Activated naive CD4-positive, alpha-beta T cell treated with anti-CD3 and anti-CD28 coated beads, Interleukin-2, amount 10 ng/mL, durations not matched to agents 7 days and 5 days (primary cell): ENCODE measurements at regions not wholly inside any gene's neighbourhood (a gene's known extent, or its start where the extent isn't known, plus 50 kb on each side); places are given as distances from the start of the nearest gene placed in this dataset.

Experiments used
- CTCF ChIA-PET: fragments of 350-600 bp; sonication (Branson Sonifier 250); formaldehyde crosslinking; loops from one replicate; lab custom pipeline; 2021; ENCODE audit warnings: antibody characterized with exemption; lab: Charles Lee
- DNase-seq: peaks from one replicate; pipeline ENCODE4 v3.0.0-alpha.2; 2020
- H3K27ac Mint-ChIP-seq: one replicate; pipeline ENCODE4 v1.8.0; 2021; ENCODE audit warnings: mild to moderate bottlenecking, moderate library complexity, mixed read lengths
- H3K27me3 Mint-ChIP-seq: one replicate; pipeline ENCODE4 v1.8.0; 2021; ENCODE audit warnings: mild to moderate bottlenecking, mixed read lengths
- H3K36me3 Mint-ChIP-seq: one replicate; pipeline ENCODE4 v1.8.0; 2021; ENCODE audit warnings: mixed read lengths
- H3K4me1 Mint-ChIP-seq: one replicate; pipeline ENCODE4 v1.8.0; 2021; ENCODE audit warnings: mixed read lengths
- H3K4me3 Mint-ChIP-seq: one replicate; pipeline ENCODE4 v1.8.0; 2021; ENCODE audit warnings: mild to moderate bottlenecking, moderate library complexity, mixed read lengths
- H3K9me3 Mint-ChIP-seq: one replicate; pipeline ENCODE4 v1.8.0; 2021; ENCODE audit warnings: mixed read lengths

GRCh38 chr13:58806401-58806800 lies 1174.9 kb downstream of the PCDH17 start:
- CTCF ChIA-PET = no interaction called here
- H3K27ac Mint-ChIP-seq = no peak overlapping the region

DNA sequence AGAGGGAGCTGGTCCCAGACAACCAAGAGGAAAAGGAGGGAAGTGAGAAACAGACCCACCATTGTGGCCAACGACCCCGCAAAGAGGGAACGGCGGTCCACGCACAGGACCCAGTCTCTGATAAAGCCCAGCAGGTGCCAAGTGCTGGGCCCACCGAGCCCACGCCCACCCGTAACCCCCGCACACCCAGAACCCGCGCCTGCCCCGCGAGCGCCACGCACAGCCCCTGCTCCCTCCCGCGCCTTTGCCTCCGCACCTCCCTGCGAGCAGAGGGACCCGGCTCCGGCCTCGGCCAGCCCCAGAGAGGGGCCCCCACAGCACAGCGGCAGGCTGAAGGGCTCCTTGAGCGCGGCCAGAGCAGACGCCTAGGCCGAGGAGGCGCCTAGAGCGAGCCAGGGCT lies 1192.2 kb downstream of the PCDH17 start:
- H3K27ac Mint-ChIP-seq = no peak overlapping the region
- CTCF ChIA-PET = no interaction called here
- no peak for DNase-seq
- no peaks in the 10 kb centered on the region for H3K4me1 Mint-ChIP-seq
- H3K4me3 Mint-ChIP-seq = no peak overlapping the region
- H3K9me3 Mint-ChIP-seq = peaks cover 8% of the 10 kb centered on the region
- no peaks in the 10 kb centered on the region for H3K36me3 Mint-ChIP-seq
- no peaks in the 10 kb centered on the region for H3K27me3 Mint-ChIP-seq

More at GRCh38 chr13:58806401-58806800, 1174.9 kb downstream of the PCDH17 start:
- Mint-ChIP-seq H3K9me3 (peaks cover 1% of the 10 kb centered on the region), H3K4me3 (no peak overlapping the region), H3K27me3 (no peaks in the 10 kb centered on the region), H3K36me3 (no peaks in the 10 kb centered on the region), H3K4me1 (no peaks in the 10 kb centered on the region)
- no peak for DNase-seq

DNA sequence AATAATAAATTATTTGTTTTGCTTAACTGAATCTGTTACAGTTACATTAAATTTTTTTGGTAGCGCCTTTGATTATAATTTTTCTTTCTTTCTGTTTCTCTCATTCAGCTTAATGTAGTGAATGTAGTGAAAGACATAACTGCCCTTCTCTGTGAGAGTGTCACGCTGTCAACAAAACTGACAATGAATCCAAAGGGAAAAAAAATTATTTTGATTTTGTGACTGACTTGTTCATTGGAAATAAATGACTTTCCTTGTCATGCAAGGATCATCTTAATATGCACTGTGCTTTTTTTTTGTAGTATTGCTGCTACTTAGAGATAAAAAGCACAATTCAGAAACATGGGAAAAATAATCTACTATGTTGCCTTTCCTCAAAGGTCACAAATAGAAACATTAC lies 1196.4 kb downstream of the PCDH17 start:
- CTCF ChIA-PET = no interaction called here
- no peak overlapping the region for H3K27ac Mint-ChIP-seq
- DNase-seq = no peak

DNA sequence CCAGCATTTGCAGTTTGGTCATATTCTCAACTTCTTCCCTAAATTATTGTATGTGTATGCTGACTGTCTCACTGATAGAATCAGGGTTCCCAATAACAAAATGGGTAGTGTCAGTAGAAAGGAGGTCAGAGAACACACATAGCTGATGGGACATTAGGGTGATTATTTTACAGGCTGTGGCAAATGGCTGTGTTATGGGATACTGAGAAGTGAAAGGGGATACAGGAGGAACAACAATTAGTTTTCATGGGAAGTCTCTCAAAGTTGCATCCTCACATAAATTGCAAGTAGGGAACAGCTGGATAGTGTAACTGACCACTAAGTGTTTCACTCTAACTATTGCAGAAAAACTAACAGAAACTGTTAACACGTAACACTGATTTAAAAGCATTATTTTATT lies 1199.3 kb downstream of the PCDH17 start:
- Mint-ChIP-seq H3K9me3 (peaks cover 3% of the 10 kb centered on the region), H3K27ac (no peak overlapping the region), H3K4me1 (no peaks in the 10 kb centered on the region), H3K27me3 (no peaks in the 10 kb centered on the region), H3K36me3 (no peaks in the 10 kb centered on the region), H3K4me3 (no peak overlapping the region)
- no peak for DNase-seq
- CTCF ChIA-PET = no interaction called here

More for the DNA sequence above, 1196.4 kb downstream of the PCDH17 start:
- H3K9me3 Mint-ChIP-seq = peaks cover 7% of the 10 kb centered on the region
- H3K4me1 Mint-ChIP-seq = no peaks in the 10 kb centered on the region
- no peak overlapping the region for H3K4me3 Mint-ChIP-seq
- H3K27me3 Mint-ChIP-seq = no peaks in the 10 kb centered on the region
- no peaks in the 10 kb centered on the region for H3K36me3 Mint-ChIP-seq

DNA sequence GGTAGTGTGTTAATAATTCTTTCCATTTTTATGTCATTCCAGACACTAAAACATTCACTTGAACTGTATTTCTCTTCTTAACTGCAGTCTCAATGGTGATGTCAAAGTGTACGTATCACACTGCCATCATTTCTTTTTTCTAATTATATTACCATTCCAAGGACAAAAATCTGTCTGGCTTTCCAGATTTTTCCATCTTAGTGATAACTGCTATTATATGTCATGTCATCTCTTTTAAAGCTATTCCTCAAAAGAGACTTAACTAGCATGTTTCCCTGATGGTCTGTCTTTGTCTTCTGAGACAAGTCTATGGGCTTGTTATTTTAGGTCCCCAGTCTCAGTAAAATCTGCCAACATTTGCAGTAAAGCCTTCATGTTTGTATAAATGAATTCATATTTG lies 1207.1 kb downstream of the PCDH17 start:
- DNase-seq = no peak
- CTCF ChIA-PET = no interaction called here
- Mint-ChIP-seq H3K27ac (no peak overlapping the region), H3K4me3 (no peak overlapping the region), H3K9me3 (peaks cover 2% of the 10 kb centered on the region), H3K4me1 (no peaks in the 10 kb centered on the region), H3K27me3 (no peaks in the 10 kb centered on the region), H3K36me3 (no peaks in the 10 kb centered on the region)

DNA sequence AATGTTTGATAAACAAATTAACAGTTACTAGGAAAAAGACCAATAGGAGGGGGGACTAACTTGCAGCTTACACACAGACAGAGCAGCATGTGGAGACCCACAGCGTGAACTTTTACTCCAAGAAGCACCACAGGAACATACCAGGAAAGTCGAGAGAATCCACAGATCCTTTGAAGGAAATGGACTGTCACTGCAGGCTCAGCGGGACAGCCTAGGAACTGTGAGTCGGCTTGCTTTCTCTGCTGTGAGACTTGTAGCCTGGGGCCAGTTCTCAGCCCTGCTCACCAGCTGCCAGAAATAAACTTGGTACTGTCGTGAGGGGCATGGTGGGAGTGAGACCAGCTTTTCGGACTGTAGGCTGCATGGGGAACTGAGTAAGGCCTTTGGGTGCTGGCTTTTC lies 1211.5 kb downstream of the PCDH17 start:
- peaks cover 13% of the 10 kb centered on the region for H3K9me3 Mint-ChIP-seq
- H3K4me3 Mint-ChIP-seq = no peak overlapping the region
- CTCF ChIA-PET = no interaction called here
- H3K27me3 Mint-ChIP-seq = no peaks in the 10 kb centered on the region
- H3K27ac Mint-ChIP-seq = no peak overlapping the region
- no peaks in the 10 kb centered on the region for H3K36me3 Mint-ChIP-seq
- H3K4me1 Mint-ChIP-seq = no peaks in the 10 kb centered on the region
- no peak for DNase-seq

DNA sequence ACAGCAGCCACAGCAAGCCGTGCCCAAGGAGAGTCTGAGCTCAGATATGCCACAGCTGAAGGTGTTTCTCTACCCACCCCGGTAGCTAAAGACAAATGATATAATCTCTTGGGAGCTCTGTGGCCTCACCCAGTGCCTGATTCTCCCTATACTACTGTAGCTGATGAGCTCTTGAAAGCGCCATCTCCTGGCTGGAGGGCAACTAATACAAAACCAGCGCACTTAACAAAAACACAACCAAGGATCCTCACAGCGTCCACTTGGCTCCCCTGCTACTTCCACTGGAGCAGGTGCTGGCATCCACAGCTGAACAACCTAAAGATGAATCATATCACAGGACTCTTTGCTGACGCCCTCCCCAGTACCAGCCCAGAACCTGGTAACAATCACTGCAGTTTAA lies 1212.0 kb downstream of the PCDH17 start:
- Mint-ChIP-seq H3K9me3 (peaks cover 13% of the 10 kb centered on the region), H3K4me1 (no peaks in the 10 kb centered on the region), H3K36me3 (no peaks in the 10 kb centered on the region), H3K27me3 (no peaks in the 10 kb centered on the region), H3K27ac (no peak overlapping the region), H3K4me3 (no peak overlapping the region)
- no peak for DNase-seq
- CTCF ChIA-PET = no interaction called here

DNA sequence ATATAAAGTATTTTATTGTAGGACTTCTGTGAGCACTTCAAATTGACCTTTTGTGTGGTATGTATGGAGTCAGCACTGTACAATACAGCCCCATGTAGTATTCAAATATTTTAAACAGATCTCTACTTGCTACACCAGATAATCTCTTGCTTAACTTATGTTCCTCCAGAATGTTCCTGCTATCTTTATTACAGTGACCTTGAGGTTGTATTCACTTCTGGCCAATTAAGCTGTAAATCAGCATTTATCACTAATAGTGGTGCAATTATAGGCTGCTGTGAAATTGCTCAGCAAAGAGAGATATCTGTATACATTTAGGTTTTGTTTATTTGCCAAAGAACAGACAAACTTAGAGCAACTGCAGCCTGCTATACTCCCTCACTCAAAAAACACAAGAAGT lies 1218.6 kb downstream of the PCDH17 start:
- CTCF ChIA-PET = no interaction called here
- Mint-ChIP-seq H3K36me3 (no peaks in the 10 kb centered on the region), H3K4me1 (no peaks in the 10 kb centered on the region), H3K9me3 (peaks cover 6% of the 10 kb centered on the region), H3K27me3 (no peaks in the 10 kb centered on the region), H3K27ac (no peak overlapping the region), H3K4me3 (no peak overlapping the region)
- no peak for DNase-seq

GRCh38 chr13:58852076-58852475 lies 1220.5 kb downstream of the PCDH17 start:
- H3K9me3 Mint-ChIP-seq = peaks cover 2% of the 10 kb centered on the region
- no peaks in the 10 kb centered on the region for H3K36me3 Mint-ChIP-seq
- no peak for DNase-seq
- no peak overlapping the region for H3K27ac Mint-ChIP-seq
- H3K27me3 Mint-ChIP-seq = no peaks in the 10 kb centered on the region
- CTCF ChIA-PET = no interaction called here
- no peak overlapping the region for H3K4me3 Mint-ChIP-seq
- no peaks in the 10 kb centered on the region for H3K4me1 Mint-ChIP-seq

DNA sequence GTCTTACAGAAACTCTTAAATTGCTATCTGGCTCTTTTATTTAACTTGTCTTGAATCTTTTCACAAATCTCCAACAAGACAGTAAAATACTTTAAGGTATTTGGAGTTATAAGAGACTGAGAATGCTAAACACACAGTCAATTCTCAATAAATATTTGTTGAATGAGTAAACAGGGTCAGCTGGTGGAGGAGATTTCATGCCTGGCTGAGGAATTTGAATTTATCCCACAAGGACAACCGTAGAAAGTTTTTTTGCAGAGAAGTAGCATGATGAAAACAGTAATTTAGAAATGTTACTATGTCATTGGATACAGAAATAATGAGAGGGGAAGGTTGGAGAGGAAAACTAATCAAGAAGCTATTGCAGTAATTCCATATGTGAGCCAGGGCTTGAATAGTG lies 1223.7 kb downstream of the PCDH17 start:
- DNase-seq = no peak
- Mint-ChIP-seq H3K4me1 (no peaks in the 10 kb centered on the region), H3K36me3 (no peaks in the 10 kb centered on the region), H3K27me3 (no peaks in the 10 kb centered on the region), H3K9me3 (peaks cover 10% of the 10 kb centered on the region), H3K4me3 (no peak overlapping the region), H3K27ac (no peak overlapping the region)
- CTCF ChIA-PET = no interaction called here

DNA sequence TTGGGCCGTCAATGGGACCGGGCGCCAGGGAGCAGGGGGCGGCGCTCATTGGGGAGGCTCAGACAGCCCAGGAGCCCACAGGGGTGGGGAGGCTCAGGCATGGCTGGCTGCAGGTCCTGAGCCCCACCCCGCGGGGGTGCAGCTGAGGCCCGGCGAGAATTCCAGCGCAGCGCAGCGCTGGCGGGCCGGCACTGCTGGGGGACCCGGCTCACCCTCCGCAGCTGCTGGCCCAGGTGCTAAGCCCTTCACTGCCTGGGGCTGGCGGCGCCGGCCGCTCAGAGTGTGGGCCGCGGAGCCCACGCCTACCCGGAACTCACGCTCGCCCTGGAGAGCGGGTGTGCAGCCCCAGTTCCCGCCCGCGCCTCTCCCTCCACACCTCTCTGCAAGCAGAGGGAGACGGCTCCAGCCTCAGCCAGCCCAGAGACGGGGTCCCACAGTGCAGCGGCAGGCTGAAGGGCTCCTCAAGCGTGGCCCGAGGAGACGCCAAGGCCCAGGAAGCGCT lies 1227.4 kb downstream of the PCDH17 start:
- DNase-seq = no peak
- peaks cover 13% of the 10 kb centered on the region for H3K9me3 Mint-ChIP-seq
- no peaks in the 10 kb centered on the region for H3K27me3 Mint-ChIP-seq
- CTCF ChIA-PET = no interaction called here
- no peak overlapping the region for H3K27ac Mint-ChIP-seq
- H3K36me3 Mint-ChIP-seq = no peaks in the 10 kb centered on the region
- H3K4me1 Mint-ChIP-seq = no peaks in the 10 kb centered on the region
- no peak overlapping the region for H3K4me3 Mint-ChIP-seq

- Mint-ChIP-seq H3K36me3 (no peaks in the 10 kb centered on the region), H3K4me1 (no peaks in the 10 kb centered on the region), H3K4me3 (no peak overlapping the region), H3K27me3 (no peaks in the 10 kb centered on the region), H3K9me3 (peaks cover 3% of the 10 kb centered on the region), H3K27ac (no peak overlapping the region)
- CTCF ChIA-PET = no interaction called here
- DNase-seq = no peak
Measured at GRCh38 chr13:58865286-58865685, 1233.7 kb downstream of the PCDH17 start.

DNA sequence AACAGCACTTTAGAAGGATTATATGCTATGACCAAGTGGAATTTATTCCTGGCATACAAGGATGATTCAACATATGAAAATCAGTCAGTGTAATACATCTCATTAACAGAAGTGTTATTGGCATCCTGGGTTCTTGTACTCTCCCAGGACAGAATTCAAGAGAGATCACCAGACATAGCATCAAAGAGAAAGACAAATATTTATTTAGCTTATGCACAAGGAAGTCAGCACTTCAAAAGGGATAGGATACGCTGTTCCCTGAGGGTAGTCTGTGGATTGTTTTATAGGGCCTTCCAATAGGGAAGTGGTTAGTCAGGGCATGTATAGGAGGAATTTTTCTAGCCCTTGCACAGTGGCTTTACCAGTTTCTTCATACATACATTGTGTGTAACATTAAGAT lies 1238.0 kb downstream of the PCDH17 start:
- no peaks in the 10 kb centered on the region for H3K4me1 Mint-ChIP-seq
- H3K4me3 Mint-ChIP-seq = no peak overlapping the region
- CTCF ChIA-PET = no interaction called here
- H3K9me3 Mint-ChIP-seq = no peaks in the 10 kb centered on the region
- H3K36me3 Mint-ChIP-seq = no peaks in the 10 kb centered on the region
- DNase-seq = no peak
- H3K27ac Mint-ChIP-seq = no peak overlapping the region
- no peaks in the 10 kb centered on the region for H3K27me3 Mint-ChIP-seq

DNA sequence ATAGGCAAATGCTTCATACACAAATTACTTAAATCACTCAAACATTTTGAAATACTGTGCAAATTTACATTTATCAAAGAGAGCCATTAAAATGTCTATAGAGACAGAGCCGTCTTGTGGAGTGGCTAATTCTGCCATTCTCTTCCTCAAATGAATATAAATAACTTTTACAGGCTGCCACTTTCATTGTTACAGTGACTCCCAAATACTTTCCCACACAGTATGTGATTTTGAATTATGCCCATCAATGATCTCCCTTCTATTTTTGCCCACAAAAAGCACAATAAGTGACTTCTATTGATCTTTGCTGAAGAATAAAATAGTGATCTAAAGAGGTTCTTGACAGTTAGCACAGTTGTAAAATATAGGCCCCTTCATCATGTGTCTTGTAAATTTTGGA lies 1244.9 kb downstream of the PCDH17 start:
- Mint-ChIP-seq H3K4me3 (no peak overlapping the region), H3K27ac (no peak overlapping the region), H3K27me3 (no peaks in the 10 kb centered on the region), H3K36me3 (no peaks in the 10 kb centered on the region), H3K9me3 (peaks cover 2% of the 10 kb centered on the region), H3K4me1 (no peaks in the 10 kb centered on the region)
- CTCF ChIA-PET = no interaction called here
- no peak for DNase-seq

DNA sequence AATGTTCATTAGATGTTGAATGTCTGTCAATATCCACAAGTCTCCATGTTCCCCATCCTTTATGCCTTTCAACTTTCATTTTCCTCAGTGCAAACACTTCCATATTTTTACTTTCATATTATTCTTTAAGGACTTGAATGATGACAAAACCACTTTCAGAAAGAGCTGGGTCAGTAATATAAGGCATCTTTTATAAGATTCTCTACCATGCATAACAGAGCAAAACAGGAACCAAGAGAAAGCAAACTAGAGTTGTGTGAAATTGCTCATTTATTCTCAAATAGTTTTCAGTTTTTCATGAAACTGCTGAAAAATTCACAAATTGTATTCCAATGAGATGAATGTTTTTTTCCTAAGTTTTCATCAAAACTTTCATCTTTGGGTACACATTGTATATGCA lies 1247.6 kb downstream of the PCDH17 start:
- CTCF ChIA-PET = no interaction called here
- Mint-ChIP-seq H3K9me3 (peaks cover 2% of the 10 kb centered on the region), H3K4me3 (no peak overlapping the region), H3K27me3 (no peaks in the 10 kb centered on the region), H3K4me1 (no peaks in the 10 kb centered on the region), H3K36me3 (no peaks in the 10 kb centered on the region), H3K27ac (no peak overlapping the region)
- no peak for DNase-seq

- no peak for DNase-seq
- H3K27me3 Mint-ChIP-seq = no peaks in the 10 kb centered on the region
- CTCF ChIA-PET = no interaction called here
- no peaks in the 10 kb centered on the region for H3K4me1 Mint-ChIP-seq
- H3K27ac Mint-ChIP-seq = no peak overlapping the region
- no peak overlapping the region for H3K4me3 Mint-ChIP-seq
- no peaks in the 10 kb centered on the region for H3K9me3 Mint-ChIP-seq
- no peaks in the 10 kb centered on the region for H3K36me3 Mint-ChIP-seq
Measured at GRCh38 chr13:58882516-58882915, 1251.0 kb downstream of the PCDH17 start.
